Brain pericyte (primary cell): ENCODE measurements at regions not wholly inside any gene's neighbourhood (a gene's known extent, or its start where the extent isn't known, plus 50 kb on each side); places are given as distances from the start of the nearest gene placed in this dataset.

Experiments
- DNase-seq: peaks from one replicate; pipeline ENCODE4 v3.0.0-alpha.2; 2012; ENCODE audit warnings: low read depth, low spot score

DNA sequence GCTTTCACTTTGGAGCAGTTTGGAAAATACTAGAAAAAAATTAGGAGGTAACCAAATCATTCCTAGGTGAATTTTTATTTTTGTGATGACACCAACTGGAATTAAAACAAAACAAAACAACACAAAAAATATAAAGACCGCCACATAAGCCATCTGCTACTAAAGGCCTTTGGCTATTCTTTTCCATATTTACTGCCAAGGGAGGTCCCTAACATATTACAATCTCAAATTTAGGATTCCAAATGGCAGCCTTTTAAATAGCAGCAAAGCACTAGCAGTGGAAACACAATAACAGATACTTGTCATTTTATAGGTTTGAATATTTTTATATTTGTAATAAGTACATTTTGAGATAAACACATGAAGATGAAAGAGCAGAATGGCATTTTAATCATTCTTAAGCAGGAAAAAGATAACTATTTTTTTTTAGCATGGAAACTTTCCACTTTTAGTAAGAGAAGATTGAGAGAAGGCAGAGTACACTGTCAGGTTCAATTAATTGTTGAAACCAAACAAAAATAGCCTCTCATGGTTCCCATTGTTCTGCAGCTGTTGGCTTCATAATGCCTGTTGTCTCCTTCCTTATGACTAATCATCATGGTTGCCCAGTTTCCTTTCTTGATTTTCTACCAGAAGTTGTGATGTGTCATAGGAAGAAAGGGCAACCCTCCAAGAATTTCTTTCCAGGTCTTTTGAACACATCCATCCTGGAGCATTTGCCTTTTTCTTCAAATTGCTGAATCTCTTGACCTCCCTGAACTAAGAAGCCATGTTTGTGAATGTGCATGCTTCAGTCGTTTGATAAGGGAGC lies 219.0 kb upstream of the EMCN start:
- no peak for DNase-seq

DNA sequence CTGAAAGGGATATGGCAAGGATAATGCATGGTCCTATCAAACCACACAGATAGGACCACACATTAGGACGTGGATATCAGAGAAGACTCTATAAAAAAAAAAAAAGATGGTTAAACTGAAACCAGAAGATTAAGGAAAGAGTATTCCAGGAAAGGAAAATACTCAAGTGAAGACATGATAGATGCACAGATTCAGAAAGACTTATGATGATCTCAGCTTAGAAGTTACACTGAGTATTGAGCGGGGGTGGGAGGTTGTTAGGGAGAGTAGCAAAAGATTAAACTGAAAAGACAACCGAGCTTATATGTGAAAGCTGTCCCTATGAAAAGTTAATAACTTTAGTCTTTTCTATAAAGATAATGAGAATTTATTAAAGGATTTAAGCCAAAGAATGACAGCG lies 211.0 kb upstream of the EMCN start:
- no peak for DNase-seq

- DNase-seq = no peak
Observed at GRCh38 chr4:100722866-100723459, 205.1 kb upstream of the EMCN start.

GRCh38 chr4:100722133-100722532 lies 204.3 kb upstream of the EMCN start:
- DNase-seq = no peak

DNA sequence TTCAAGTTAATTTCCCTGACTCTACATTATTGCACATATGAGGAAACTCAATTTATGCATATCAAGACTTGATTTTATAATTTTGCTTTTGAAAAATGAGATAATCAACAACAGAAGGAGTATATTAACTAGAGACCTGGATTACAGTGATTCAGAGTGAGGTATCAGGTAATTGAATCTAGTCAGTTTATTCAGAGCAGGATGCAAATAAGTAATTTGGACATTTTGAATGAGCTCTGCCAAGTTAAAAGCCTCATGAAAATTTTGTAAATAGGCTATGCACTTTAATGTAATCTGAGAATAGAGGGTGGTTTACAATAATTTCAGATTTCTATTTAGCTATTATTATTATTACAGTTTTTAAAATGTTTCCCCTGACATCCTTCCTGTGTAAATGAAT lies 203.7 kb upstream of the EMCN start:
- DNase-seq = no peak

- no peak for DNase-seq
Observed at GRCh38 chr4:100721077-100721476, 203.3 kb upstream of the EMCN start.

DNA sequence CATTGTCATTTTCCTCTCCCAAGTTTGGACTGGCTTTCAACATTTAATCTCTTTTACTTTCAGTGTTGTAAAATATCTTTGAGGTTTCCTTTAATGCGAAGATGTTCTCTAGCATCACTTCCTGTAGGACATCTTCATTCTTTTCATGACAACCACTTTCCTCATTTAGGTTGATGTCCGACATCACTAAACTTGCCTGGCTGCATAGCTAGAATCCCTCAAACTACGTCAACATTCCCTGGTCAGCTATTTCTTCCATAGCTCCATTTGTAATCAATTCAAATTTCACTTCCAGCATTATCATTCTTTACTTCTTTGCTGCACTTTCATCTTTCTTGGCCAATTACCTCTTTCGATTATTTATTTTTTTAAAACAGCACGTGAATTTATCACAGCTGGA lies 198.6 kb upstream of the EMCN start:
- no peak for DNase-seq

DNA sequence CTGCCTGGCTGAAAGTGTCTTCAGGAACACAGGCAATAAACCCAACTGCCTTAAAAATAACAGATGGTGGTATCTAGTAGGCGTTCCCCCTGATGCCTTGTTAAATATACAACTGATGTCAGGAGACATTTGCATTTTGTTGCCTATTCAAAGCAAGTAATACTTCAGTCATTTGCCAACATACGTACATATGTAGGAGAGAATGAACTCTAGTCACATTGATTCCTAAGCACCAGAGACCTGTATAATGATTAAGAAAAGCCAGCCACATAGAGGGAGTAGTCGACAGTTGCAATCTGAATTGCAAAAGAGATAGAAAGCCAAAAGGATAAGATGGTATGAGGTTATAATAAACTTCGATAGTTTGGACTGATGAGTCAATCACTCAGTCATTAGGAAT lies 191.0 kb upstream of the EMCN start:
- DNase-seq = no peak

GRCh38 chr4:100707786-100708185 lies 190.0 kb upstream of the EMCN start:
- DNase-seq = no peak

DNA sequence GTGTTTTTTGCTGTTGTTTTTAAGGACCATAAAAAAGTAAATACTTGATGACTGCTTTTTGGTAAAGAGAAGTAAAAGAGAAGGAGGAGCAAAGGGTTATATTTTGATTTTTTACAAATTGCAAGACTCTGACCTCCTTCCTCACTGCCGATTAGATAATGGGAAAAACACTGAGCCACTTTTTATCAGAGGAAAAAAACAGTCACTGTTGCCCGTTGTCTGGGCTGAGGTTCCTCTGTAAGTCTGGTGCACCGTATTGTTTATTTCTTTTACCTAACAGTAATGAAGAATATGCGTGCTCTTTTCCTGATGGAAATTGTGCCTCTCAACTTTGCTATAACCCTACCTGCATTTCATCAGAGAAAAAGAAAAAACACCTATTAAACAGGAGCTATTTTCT lies 178.7 kb upstream of the EMCN start:
- no peak for DNase-seq

DNA sequence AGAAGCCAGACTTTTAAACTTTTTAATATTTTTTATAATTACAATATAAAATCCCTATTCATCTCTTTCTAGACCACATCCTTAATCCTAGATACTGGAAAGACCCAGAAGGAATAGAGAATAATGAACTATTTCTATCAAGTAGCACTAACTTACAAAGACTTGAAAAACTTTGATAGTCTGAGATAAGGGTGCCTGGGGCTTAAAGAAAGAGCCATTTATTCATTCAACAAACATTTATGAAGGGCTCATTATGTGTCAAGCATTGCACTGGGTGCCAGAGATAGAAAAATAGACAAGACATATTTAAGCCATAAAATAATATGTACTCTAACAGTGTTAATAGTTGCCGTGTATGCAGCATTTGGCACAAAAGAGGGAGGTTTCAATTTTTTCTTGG lies 178.0 kb upstream of the EMCN start:
- DNase-seq = no peak

DNA sequence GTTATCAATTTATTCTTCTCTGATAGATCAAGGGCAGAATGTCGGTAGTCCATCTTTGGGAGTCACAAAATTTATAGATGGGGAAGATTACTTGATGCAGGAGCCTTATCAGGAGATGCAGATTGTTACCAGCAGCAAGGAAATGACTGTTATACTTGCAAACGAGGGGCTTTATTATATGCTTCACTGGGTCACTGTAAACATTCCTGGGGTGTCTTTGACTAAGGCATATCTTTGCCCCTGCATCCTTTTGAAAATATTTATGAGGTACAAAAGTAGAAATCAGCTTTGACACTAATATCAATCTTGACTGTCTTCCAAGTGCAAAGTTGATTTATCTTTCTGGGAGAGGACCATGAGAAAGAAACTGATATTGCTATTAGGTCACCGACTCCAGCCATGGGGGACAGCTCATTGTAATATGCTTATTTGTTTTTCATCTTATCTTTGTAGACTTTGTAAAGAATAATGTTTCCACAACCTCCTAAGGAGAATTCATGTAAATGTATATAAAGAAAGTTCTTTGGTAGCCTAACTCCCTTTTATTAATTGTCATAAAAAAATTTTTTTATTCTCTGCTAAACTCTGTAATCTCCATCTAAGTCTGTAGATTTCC lies 177.3 kb upstream of the EMCN start:
- no peak for DNase-seq

GRCh38 chr4:100694467-100694866 lies 176.6 kb upstream of the EMCN start:
- no peak for DNase-seq

DNA sequence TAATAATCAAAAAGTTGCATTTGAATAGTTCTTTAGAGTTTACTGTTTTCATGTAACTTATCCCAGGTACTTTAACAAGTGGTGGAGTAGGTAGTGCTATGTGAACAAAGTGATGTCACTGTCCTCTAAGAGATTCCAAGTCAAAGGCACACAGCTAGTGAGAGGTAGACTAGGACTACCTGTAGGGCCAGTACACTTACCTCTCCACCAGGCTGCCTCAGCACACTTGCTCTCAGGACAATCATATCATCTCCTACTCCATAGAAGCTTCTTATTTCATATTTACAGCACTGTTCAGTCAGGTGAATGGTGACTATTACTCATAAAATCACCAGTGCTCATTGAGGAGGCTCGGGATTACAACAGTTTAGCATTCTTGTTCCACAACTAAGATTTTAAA lies 173.0 kb upstream of the EMCN start:
- DNase-seq = no peak

GRCh38 chr4:100688368-100688767 lies 170.5 kb upstream of the EMCN start:
- no peak for DNase-seq

GRCh38 chr4:100682477-100683218 lies 164.8 kb upstream of the EMCN start:
- DNase-seq = no peak

DNA sequence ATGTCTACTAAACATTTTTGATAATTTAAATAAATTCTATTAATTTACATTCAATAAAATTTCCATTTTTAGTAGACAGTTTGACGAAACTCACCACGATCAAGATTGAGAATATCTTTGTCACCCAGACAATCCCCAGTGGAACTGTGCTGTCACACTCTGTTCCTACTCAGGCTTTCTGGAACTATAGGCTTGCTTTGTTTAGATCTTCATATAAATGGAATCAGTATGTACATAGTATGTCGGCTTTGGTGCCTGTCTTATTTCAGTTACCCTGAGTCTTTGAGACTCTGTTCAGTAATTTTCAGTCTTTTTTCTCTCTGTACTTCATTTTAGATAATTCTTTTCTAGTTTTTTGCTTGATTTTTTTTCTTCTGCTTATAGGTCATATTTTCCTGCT lies 163.5 kb upstream of the EMCN start:
- DNase-seq = no peak

- no peak for DNase-seq
Observed at GRCh38 chr4:100679926-100680325, 162.1 kb upstream of the EMCN start.

DNA sequence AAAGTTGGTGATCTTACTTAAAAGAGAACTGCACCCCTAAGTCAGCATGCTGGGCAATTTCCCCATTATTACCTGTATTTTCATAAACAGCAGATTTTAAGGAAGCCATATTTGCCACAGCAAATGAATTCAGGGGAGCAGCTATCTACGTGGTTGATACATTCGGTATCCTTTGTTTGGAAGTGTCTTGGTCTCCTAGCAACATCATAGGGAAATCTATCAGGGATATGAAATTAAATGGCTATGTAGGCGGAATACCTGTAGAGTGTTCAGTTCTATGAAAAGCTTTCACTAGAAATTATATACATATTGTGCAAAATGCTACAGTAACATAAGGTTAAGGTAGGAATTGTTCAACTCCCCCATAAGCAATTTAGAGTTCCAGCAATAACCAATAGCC lies 157.2 kb upstream of the EMCN start:
- DNase-seq = no peak

GRCh38 chr4:100657187-100657586 lies 139.4 kb upstream of the EMCN start:
- DNase-seq = no peak

DNA sequence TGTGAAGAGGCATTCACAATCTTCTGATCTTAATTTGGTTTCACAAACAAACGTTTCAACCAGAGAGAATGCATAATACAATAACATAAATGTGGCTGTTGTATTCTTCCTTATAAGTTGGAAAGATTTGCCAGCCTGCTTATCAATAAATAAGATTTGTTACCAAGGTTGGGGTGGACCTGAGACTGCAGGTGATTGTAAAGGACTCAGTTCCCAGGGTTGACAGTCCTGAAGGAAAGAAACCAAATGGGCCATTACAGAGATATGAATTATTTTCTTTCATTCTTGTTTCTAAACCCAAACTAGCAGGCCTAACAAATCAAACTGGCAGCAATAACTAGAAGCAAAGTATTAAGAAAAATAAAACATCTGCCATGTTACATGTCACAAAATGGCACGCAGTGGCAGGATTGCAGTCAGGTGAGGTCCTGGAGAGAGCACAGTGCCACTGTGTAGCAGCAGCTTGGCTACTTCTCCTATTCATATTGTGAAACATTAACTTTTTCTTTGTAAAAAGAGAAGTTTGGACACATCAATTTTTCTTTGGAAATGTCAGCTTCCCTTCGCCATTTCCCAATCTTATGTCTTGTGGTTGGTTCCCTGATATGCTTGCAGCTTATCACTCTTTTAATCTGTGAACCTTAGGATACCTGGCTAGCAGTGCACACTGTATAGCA lies 133.8 kb upstream of the EMCN start:
- DNase-seq = no peak

- no peak for DNase-seq
Observed at GRCh38 chr4:100649417-100649816, 131.6 kb upstream of the EMCN start.
